HUES48 (cell line): ENCODE measurements at regions not wholly inside any gene's neighbourhood (a gene's known extent, or its start where the extent isn't known, plus 50 kb on each side); places are given as distances from the start of the nearest gene placed in this dataset.
A peak's percentile ranks its signal among the peaks of the same experiment; 100 is the strongest.

Experiments
- H3K27ac ChIP-seq: one replicate; pipeline ENCODE4 v1.7.0; 2013; ENCODE audit warnings: low read depth, low read length, inconsistent platforms
- H3K27me3 ChIP-seq: 2 replicates; pipeline ENCODE4 v1.6.1; 2013; ENCODE audit warnings: mild to moderate bottlenecking, low read length; ENCODE audit not compliant: control insufficient read depth, insufficient read depth
- H3K36me3 ChIP-seq: 2 replicates; pipeline ENCODE4 v1.6.1; 2013; ENCODE audit warnings: low read length; ENCODE audit not compliant: control insufficient read depth, insufficient read depth
- H3K4me1 ChIP-seq: 2 replicates; pipeline ENCODE4 v1.6.1; 2013; ENCODE audit warnings: mild to moderate bottlenecking, low read length; ENCODE audit not compliant: control insufficient read depth, insufficient read depth
- H3K4me3 ChIP-seq: 2 replicates; pipeline ENCODE4 v1.5.1; 2013; ENCODE audit warnings: mild to moderate bottlenecking, low read depth, low read length
- H3K9ac ChIP-seq: 2 replicates; pipeline ENCODE4 v1.6.1; 2013; ENCODE audit warnings: mild to moderate bottlenecking, low read depth, low read length, moderate library complexity
- H3K9me3 ChIP-seq: 2 replicates; pipeline ENCODE4 v1.6.1; 2013; ENCODE audit warnings: low read length; ENCODE audit not compliant: control insufficient read depth, insufficient read depth

GRCh38 chr12:126069549-126070165 is 1004.4 kb downstream of the AACS start:
- H3K27ac ChIP-seq: no peak overlapping the region
- no peaks in the 10 kb centered on the region for H3K4me1 ChIP-seq
- H3K9me3 ChIP-seq: peaks cover 21% of the 10 kb centered on the region
- H3K36me3 ChIP-seq: no peaks in the 10 kb centered on the region
- H3K4me3 ChIP-seq: no peak overlapping the region
- no peaks in the 10 kb centered on the region for H3K27me3 ChIP-seq
- no peak overlapping the region for H3K9ac ChIP-seq

- Histone ChIP-seq H3K4me3 (no peak overlapping the region), H3K4me1 (no peaks in the 10 kb centered on the region), H3K36me3 (no peaks in the 10 kb centered on the region), H3K9me3 (peaks cover 5% of the 10 kb centered on the region; the same call in 1 of the 2 replicates), H3K27ac (no peak overlapping the region), H3K9ac (no peak overlapping the region), H3K27me3 (no peaks in the 10 kb centered on the region)
These were observed 1011.3 kb downstream of the AACS start for GRCh38 chr12:126076515-126076914.

GRCh38 chr12:126083926-126084325 is 1018.7 kb downstream of the AACS start:
- Histone ChIP-seq H3K36me3 (no peaks in the 10 kb centered on the region), H3K27ac (no peak overlapping the region), H3K9me3 (peaks cover 5% of the 10 kb centered on the region; the same call in 1 of the 2 replicates), H3K4me3 (no peak overlapping the region), H3K4me1 (peaks cover 11% of the 10 kb centered on the region), H3K9ac (no peak overlapping the region), H3K27me3 (no peaks in the 10 kb centered on the region)

- Histone ChIP-seq H3K9ac (no peak overlapping the region), H3K9me3 (peaks cover 5% of the 10 kb centered on the region; the same call in 1 of the 2 replicates), H3K27me3 (no peaks in the 10 kb centered on the region), H3K4me3 (no peak overlapping the region), H3K4me1 (peaks cover 11% of the 10 kb centered on the region), H3K27ac (no peak overlapping the region), H3K36me3 (no peaks in the 10 kb centered on the region)
These were observed 1019.2 kb downstream of the AACS start for GRCh38 chr12:126084480-126084879.

GRCh38 chr12:126086242-126086641 is 1021.0 kb downstream of the AACS start:
- no peak overlapping the region for H3K9ac ChIP-seq
- no peaks in the 10 kb centered on the region for H3K27me3 ChIP-seq

GRCh38 chr12:126087692-126088091 is 1022.5 kb downstream of the AACS start:
- H3K4me1 ChIP-seq: peaks cover 11% of the 10 kb centered on the region
- H3K27me3 ChIP-seq: no peaks in the 10 kb centered on the region
- H3K9me3 ChIP-seq: peaks cover 5% of the 10 kb centered on the region; the same call in 1 of the 2 replicates
- H3K9ac ChIP-seq: no peak overlapping the region
- H3K36me3 ChIP-seq: no peaks in the 10 kb centered on the region
- H3K27ac ChIP-seq: no peak overlapping the region
- no peak overlapping the region for H3K4me3 ChIP-seq

More at GRCh38 chr12:126086242-126086641, 1021.0 kb downstream of the AACS start:
- Histone ChIP-seq H3K9me3 (peaks cover 5% of the 10 kb centered on the region; the same call in 1 of the 2 replicates), H3K27ac (no peak overlapping the region), H3K36me3 (no peaks in the 10 kb centered on the region), H3K4me3 (no peak overlapping the region), H3K4me1 (peaks cover 11% of the 10 kb centered on the region)

GRCh38 chr12:126093908-126094307 is 1028.7 kb downstream of the AACS start:
- no peaks in the 10 kb centered on the region for H3K9me3 ChIP-seq
- no peaks in the 10 kb centered on the region for H3K4me1 ChIP-seq
- no peak overlapping the region for H3K4me3 ChIP-seq
- no peak overlapping the region for H3K9ac ChIP-seq
- no peak overlapping the region for H3K27ac ChIP-seq
- no peaks in the 10 kb centered on the region for H3K36me3 ChIP-seq
- H3K27me3 ChIP-seq: no peaks in the 10 kb centered on the region

GRCh38 chr12:126095748-126096510 is 1030.7 kb downstream of the AACS start:
- no peaks in the 10 kb centered on the region for H3K27me3 ChIP-seq
- no peaks in the 10 kb centered on the region for H3K36me3 ChIP-seq
- no peak overlapping the region for H3K4me3 ChIP-seq
- H3K4me1 ChIP-seq: no peaks in the 10 kb centered on the region
- H3K9ac ChIP-seq: no peak overlapping the region
- 0 out of 2 replicates have a peak, but pooled peaks cover under 1% of the 10 kb centered on the region for H3K9me3 ChIP-seq
- H3K27ac ChIP-seq: no peak overlapping the region

GRCh38 chr12:126106706-126107105 is 1041.5 kb downstream of the AACS start:
- Histone ChIP-seq H3K27me3 (no peaks in the 10 kb centered on the region), H3K4me3 (no peak overlapping the region), H3K9me3 (peaks cover 7% of the 10 kb centered on the region), H3K36me3 (no peaks in the 10 kb centered on the region), H3K27ac (no peak overlapping the region), H3K4me1 (no peaks in the 10 kb centered on the region), H3K9ac (no peak overlapping the region)

- Histone ChIP-seq H3K9ac (no peak overlapping the region), H3K4me1 (no peaks in the 10 kb centered on the region), H3K27me3 (no peaks in the 10 kb centered on the region), H3K9me3 (no peaks in the 10 kb centered on the region), H3K36me3 (no peaks in the 10 kb centered on the region), H3K4me3 (no peak overlapping the region), H3K27ac (no peak overlapping the region)
These were observed 1042.4 kb downstream of the AACS start for GRCh38 chr12:126107659-126108058.

GRCh38 chr12:126108247-126108646 is 1043.0 kb downstream of the AACS start:
- Histone ChIP-seq H3K36me3 (no peaks in the 10 kb centered on the region), H3K9me3 (no peaks in the 10 kb centered on the region), H3K4me3 (no peak overlapping the region), H3K9ac (no peak overlapping the region), H3K27ac (peak overlapping the region; percentile 66), H3K4me1 (no peaks in the 10 kb centered on the region), H3K27me3 (no peaks in the 10 kb centered on the region)
